Thyroid gland (tissue), 4 donors: ENCODE measurements at regions not wholly inside any gene's neighbourhood (a gene's known extent, or its start where the extent isn't known, plus 50 kb on each side); places are given as distances from the start of the nearest gene placed in this dataset.

ENCODE experiments used
- POLR2A ChIP-seq, 2 donors: fragments of 450-650 bp; IDR thresholded peaks; one replicate each; pipeline ENCODE4 v1.6.1; 2017; ENCODE audit warnings: antibody characterized with exemption in 2 of 2, mild to moderate bottlenecking in 2 of 2, moderate library complexity in 1 of 2
- TF ChIP-seq, protein P1 (sequence below), 6 experiments: fragments of 200-600 bp in 3 of 6; fragments of 450-650 bp in 3 of 6; sonication (generic) in 3 of 6; IDR thresholded peaks; one replicate each; pipeline ENCODE4 v1.5.1; 2016 to 2019; ENCODE audit warnings: antibody characterized with exemption in 6 of 6, mild to moderate bottlenecking in 2 of 6, inconsistent platforms in 1 of 6, moderate library complexity in 1 of 6

DNA sequence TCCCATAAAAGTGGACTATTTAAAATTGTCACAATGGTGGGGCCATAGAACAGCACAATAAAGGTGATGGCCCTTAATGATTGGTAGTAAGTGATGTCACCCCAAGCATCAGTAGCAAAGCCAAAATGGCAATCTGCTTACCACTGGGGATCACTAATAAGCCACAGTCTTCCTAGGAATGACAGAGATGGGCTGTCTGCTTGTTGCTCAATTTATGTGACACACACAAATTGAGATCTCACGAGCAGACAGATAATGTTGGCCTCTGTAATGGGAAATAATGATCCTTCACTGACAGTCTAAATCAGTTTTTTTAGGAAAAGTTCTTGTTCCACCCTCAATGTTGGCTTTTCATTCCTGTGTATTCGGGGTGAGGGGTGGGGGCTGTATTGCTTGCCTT lies 515.1 kb downstream of the BRD1 start:
- TF ChIP-seq, protein P1, sequence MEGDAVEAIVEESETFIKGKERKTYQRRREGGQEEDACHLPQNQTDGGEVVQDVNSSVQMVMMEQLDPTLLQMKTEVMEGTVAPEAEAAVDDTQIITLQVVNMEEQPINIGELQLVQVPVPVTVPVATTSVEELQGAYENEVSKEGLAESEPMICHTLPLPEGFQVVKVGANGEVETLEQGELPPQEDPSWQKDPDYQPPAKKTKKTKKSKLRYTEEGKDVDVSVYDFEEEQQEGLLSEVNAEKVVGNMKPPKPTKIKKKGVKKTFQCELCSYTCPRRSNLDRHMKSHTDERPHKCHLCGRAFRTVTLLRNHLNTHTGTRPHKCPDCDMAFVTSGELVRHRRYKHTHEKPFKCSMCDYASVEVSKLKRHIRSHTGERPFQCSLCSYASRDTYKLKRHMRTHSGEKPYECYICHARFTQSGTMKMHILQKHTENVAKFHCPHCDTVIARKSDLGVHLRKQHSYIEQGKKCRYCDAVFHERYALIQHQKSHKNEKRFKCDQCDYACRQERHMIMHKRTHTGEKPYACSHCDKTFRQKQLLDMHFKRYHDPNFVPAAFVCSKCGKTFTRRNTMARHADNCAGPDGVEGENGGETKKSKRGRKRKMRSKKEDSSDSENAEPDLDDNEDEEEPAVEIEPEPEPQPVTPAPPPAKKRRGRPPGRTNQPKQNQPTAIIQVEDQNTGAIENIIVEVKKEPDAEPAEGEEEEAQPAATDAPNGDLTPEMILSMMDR (IDR thresholded peaks at IDR 0.05) = no peak
- no peak for TF ChIP-seq POLR2A (IDR thresholded peaks at IDR 0.05)
